ENCODE measurements at regions not wholly inside any gene's neighbourhood (a gene's known extent, or its start where the extent isn't known, plus 50 kb on each side); places are given as distances from the start of the nearest gene placed in this dataset.
A peak's percentile ranks its signal among the peaks of the same experiment; 100 is the strongest.

DNA sequence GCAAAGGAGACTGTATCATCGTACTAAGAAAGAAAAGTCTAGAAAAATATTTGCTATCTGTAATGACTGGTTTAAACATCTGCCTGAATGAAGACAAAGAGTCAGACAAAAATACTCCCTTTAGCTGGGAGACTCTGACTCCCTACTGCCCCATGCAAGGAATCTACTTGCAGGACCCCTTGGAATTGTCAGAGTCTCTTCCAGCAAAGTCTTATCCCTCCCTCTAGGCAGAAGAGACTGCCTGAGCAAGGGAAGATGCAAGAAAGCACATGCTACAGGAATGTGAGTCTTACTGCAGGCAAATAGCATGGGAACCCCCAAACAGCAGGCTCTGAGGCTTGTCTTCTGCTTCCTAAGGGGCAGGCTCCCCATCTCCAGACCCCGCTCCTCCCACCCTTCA, 154.0 kb downstream of the KCNA5 start:
- Mint-ChIP-seq H3K4me3 (no peak overlapping the region), H3K27ac (no peak overlapping the region), H3K9me3 (no peaks in the 10 kb centered on the region), H3K4me1 (no peaks in the 10 kb centered on the region), H3K36me3 (no peaks in the 10 kb centered on the region), H3K27me3 (peaks cover 35% of the 10 kb centered on the region)
- no peak for ATAC-seq

DNA sequence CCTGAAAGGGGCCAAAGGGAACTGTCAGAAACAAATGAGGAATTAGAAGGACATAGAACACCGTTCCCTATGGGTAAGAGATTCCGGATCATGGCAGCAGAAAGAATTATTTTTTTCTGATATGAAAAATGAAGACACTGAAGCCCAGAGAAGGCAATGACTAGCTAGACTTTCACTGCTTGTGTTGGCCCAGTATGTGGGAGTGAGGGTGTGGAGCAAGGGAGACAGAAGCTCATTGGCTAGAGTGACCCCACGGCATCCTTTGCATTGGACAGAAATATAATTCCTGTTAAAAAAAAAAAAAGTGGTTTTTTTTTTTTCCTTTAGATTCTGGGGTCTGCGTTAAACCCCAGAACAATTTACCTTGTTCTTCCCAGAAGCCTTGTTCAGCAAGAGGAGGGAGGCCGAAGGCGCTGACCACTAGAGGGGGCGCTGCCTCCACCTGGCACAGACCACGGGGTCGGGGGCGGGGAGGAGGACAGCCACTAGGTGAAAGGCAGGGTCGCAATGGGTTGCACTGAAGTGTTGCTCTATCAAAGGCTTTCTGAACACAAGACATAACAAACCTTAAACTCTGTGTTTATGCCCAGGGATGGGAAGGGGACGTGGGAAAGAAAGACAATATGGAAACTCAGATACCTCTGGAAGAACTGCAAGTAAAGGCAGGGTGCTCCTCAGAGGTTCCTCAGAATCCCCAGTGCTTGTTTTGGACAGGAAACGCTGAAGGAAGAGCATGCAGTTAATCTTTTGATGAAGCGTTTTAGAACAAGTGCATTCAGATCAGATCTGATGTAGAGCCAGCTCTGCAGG, 156.8 kb downstream of the KCNA5 start:
- no peaks in the 10 kb centered on the region for H3K36me3 Mint-ChIP-seq
- no peaks in the 10 kb centered on the region for H3K4me1 Mint-ChIP-seq
- peaks cover 45% of the 10 kb centered on the region for H3K27me3 Mint-ChIP-seq
- no peak overlapping the region for H3K4me3 Mint-ChIP-seq
- no peak overlapping the region for H3K27ac Mint-ChIP-seq
- ATAC-seq, result peak; percentile 39
- H3K9me3 Mint-ChIP-seq, result no peaks in the 10 kb centered on the region

DNA sequence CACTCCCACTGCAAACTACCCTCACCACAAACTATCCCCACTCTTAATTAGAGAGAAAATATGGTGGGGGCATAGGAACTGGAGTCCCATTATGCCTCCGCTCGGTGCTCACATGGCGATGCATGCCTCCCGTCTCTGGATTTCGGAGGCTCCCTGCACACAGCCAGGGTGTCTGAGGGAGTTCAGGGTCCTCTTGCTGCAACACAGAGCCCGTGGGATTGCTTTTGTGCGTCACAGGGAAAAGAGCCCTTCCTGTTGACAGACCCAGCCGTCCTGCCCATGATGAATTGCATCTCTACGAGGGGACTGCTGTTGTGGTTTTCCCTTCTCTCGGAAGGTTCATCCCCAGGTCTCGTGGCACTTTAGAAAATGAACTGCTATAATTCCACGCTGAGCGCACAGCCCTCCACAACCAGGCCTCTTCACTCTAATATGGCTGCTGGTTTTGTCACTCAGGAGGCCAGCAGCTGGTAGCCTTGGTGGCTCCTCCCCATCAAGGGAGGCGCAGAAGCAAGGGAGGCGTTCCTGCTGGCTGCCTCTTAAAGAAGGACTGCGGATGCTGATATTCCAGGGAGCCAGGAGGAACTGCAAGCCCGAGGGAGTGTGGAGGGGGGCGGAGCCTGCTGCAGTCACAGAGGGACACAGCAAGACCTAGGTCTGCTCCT, 158.0 kb downstream of the KCNA5 start:
- no peak for ATAC-seq
- Mint-ChIP-seq H3K9me3 (no peaks in the 10 kb centered on the region), H3K4me3 (no peak overlapping the region), H3K27me3 (peaks cover 47% of the 10 kb centered on the region), H3K27ac (no peak overlapping the region), H3K36me3 (no peaks in the 10 kb centered on the region), H3K4me1 (no peaks in the 10 kb centered on the region)

DNA sequence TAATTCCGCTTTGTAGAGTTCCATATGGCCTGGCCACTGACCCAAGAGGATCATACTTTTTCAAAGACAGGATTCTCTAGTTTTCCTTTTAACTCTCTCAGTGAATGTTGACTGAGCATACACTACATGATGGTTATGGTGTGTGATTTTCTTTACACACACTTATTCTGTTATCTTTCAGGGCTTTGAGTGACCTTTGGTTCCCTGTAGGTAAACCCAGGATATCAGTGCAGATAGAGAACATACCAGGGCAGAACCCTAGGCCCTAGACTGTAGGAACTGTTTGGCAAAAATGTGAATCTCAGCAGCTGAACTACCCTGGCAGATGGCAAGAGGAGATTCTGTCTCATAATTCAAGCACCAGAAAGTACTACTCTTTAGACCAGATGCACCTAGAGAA, 159.6 kb downstream of the KCNA5 start:
- ATAC-seq, result no peak
- no peaks in the 10 kb centered on the region for H3K36me3 Mint-ChIP-seq
- no peaks in the 10 kb centered on the region for H3K9me3 Mint-ChIP-seq
- no peaks in the 10 kb centered on the region for H3K4me1 Mint-ChIP-seq
- H3K27me3 Mint-ChIP-seq, result peaks cover 44% of the 10 kb centered on the region
- no peak overlapping the region for H3K4me3 Mint-ChIP-seq
- H3K27ac Mint-ChIP-seq, result no peak overlapping the region

DNA sequence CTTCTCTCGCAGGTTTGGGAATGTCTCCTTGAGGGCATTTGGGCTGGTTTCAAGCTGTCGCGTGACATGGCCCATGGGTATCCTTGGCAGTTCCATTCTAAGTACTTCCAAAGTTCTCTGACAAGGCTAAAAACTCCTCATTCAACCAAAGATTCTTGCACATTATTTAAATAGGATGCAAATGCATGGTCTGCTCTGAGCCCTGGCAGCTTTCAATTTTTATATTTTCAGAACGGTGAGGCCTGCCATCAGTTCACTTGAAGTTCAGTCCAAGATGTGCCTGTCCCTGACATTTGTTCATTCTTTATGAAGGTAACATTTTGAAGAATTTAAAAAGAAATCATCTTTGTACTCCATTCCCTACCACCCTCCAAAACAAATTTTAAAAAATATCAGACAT, 160.0 kb downstream of the KCNA5 start:
- H3K36me3 Mint-ChIP-seq, result no peaks in the 10 kb centered on the region
- H3K27ac Mint-ChIP-seq, result no peak overlapping the region
- no peak overlapping the region for H3K4me3 Mint-ChIP-seq
- H3K27me3 Mint-ChIP-seq, result peaks cover 40% of the 10 kb centered on the region
- H3K9me3 Mint-ChIP-seq, result no peaks in the 10 kb centered on the region
- no peaks in the 10 kb centered on the region for H3K4me1 Mint-ChIP-seq
- no peak for ATAC-seq

DNA sequence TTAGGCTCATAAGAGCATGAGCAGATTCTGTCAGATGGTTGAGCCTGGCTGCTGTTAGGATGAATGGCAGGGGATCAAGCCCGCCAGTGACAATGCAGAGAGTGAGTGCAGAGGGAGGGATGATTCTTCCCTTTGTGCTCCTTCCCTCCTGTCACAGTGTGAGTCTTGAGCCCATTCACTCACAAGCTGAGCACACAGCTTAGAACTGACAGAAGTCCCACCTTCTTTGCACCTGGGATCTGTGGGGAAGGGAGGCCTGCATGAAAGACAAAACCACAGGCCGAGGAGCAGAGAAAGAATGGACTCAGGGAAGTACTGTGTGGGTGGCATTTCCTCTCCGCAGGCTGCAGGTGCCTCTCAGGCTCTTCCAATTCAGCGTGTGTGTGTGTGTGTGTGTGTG, 160.6 kb downstream of the KCNA5 start:
- ATAC-seq, result no peak
- Mint-ChIP-seq H3K4me3 (no peak overlapping the region), H3K27ac (no peak overlapping the region), H3K36me3 (no peaks in the 10 kb centered on the region), H3K4me1 (no peaks in the 10 kb centered on the region), H3K27me3 (peaks cover 34% of the 10 kb centered on the region), H3K9me3 (no peaks in the 10 kb centered on the region)

DNA sequence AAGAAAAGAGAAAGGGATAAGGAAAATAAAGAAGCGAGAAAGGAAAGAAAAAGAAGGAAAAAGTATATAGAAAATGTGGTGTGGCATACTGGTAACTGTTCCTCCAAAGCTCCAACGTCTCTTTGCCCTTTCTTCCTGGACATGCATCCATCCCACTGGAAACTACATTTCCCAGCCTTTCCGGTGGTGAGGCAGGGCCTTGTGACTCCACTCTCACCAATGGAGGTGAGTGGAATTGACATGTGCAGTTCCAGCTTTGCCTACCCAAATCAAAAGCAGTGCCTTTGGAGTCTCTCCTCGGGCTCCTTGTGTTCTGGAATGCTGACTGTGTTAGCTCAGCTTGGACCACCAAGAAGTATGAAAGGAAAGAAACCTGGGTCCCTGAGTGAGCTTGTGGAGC, 161.2 kb downstream of the KCNA5 start:
- H3K36me3 Mint-ChIP-seq, result no peaks in the 10 kb centered on the region
- H3K4me3 Mint-ChIP-seq, result no peak overlapping the region
- peaks cover 29% of the 10 kb centered on the region for H3K27me3 Mint-ChIP-seq
- H3K9me3 Mint-ChIP-seq, result no peaks in the 10 kb centered on the region
- no peaks in the 10 kb centered on the region for H3K4me1 Mint-ChIP-seq
- H3K27ac Mint-ChIP-seq, result no peak overlapping the region
- ATAC-seq, result no peak

DNA sequence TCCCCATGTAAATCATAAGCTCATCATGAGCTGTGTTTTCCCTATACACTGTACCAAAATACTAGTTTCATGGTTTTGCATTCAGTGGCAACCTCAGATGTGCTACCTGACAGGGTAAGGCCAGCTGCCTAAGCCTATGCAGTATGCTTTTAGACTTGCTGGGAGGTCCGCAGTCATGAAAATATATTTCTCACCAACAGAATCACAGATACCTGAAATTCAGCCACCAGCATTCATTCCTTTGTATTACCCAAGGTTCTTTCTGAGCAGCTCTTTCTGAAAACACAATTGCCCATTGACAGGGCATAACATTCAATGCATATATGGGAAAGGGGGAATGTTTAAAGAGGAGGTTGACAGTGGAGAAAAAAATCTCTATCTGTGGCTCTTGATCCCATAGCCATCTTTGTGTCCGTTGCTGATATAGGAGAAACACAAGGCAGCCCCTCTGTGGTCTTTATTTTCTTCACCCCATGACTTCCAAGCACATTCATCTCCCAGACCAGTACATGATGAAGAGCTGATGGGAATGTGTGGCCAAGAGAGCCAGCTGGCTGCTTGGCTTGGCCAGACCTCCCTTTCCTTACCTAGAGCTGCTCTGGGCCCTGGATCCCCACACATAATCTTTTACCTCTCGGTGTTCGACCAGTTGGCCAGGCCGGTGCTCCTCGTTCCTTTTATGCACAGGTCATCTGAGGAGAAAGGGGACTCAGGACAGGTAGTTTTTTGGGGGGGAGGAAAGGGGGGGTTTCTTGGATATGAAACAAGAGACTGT, 162.9 kb downstream of the KCNA5 start:
- Mint-ChIP-seq H3K36me3 (no peaks in the 10 kb centered on the region), H3K27me3 (peaks cover 26% of the 10 kb centered on the region), H3K4me3 (no peak overlapping the region), H3K4me1 (no peaks in the 10 kb centered on the region), H3K27ac (no peak overlapping the region), H3K9me3 (no peaks in the 10 kb centered on the region)
- ATAC-seq, result no peak

DNA sequence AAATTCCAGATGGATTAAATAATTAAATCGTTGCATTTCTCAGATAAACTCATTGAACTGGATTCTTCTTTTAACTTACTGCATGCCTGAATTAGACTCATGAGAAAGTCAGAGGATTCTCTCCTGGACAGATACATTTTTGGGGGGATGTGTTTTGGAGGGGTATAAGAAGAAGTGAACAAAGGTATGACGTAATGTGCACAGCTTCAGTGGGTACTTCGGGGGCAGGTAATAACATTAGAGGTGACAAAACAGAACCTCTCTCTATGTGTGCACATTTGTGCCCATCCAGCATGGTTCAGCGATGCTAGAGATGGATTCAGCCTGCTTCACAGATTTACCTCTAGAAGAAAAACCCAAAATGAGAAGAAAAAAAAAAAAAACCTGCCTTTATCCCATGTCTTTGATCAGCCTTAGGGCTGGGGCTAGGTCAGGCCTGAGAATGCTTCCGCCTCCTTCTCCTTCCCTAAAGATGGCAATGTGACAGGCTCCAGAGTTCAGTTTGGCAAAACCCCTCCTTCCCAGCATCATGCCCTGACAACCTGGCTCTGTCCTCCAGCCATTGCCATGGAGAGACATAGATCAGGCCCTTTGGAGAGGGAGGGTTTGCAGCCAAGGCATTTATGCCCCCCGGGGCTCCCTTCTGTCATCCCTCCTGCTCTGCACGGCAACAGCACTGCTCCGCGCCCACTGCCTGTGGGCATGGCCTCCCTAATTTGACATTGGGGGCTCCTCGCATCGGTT, 166.7 kb downstream of the KCNA5 start:
- H3K4me3 Mint-ChIP-seq, result no peak overlapping the region
- no peaks in the 10 kb centered on the region for H3K36me3 Mint-ChIP-seq
- no peaks in the 10 kb centered on the region for H3K9me3 Mint-ChIP-seq
- peaks cover 34% of the 10 kb centered on the region for H3K27me3 Mint-ChIP-seq
- no peak for ATAC-seq
- no peak overlapping the region for H3K27ac Mint-ChIP-seq
- no peaks in the 10 kb centered on the region for H3K4me1 Mint-ChIP-seq

DNA sequence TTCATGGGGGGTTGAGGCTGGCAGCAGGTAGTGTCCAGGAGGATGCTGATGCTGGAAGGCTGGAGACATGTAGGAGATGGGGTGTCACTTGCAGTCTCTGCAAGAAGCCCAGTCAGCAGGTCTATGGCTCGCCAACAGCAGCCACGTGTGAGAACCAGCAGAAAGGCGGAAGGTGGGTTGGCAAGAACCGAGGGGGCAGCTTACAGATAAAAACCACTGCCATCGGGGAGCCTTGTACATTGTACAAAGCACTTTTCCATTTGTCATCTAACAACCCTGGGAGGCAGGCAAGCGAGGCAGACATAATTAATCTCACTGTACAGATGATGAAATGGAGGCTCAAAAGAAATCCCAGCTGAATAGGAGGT, 167.2 kb downstream of the KCNA5 start:
- Mint-ChIP-seq H3K9me3 (no peaks in the 10 kb centered on the region), H3K4me1 (no peaks in the 10 kb centered on the region), H3K27me3 (peaks cover 35% of the 10 kb centered on the region), H3K27ac (no peak overlapping the region), H3K4me3 (no peak overlapping the region), H3K36me3 (no peaks in the 10 kb centered on the region)
- ATAC-seq, result no peak

DNA sequence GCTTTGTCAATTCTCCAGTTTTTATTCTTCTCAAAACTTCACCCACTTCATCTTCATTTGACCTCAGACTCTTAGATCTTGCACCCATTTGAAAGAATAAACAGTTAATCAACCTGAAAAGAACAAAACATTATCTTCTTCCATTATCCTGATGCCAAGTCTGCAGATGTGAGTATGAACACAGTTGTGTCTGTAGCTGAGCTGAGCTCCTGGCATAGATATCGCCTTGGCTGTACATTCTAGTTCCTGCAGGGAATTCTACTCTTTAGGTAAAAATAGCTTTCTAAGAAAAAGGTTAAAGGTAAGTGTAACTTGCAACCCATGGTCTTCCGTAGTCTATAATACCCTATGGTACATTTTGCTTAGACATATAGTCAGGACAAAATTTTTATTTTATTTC, 169.7 kb downstream of the KCNA5 start:
- no peak for ATAC-seq
- H3K27me3 Mint-ChIP-seq, result peaks cover 36% of the 10 kb centered on the region
- H3K27ac Mint-ChIP-seq, result no peak overlapping the region
- H3K4me1 Mint-ChIP-seq, result no peaks in the 10 kb centered on the region
- H3K36me3 Mint-ChIP-seq, result no peaks in the 10 kb centered on the region
- no peaks in the 10 kb centered on the region for H3K9me3 Mint-ChIP-seq
- H3K4me3 Mint-ChIP-seq, result no peak overlapping the region

DNA sequence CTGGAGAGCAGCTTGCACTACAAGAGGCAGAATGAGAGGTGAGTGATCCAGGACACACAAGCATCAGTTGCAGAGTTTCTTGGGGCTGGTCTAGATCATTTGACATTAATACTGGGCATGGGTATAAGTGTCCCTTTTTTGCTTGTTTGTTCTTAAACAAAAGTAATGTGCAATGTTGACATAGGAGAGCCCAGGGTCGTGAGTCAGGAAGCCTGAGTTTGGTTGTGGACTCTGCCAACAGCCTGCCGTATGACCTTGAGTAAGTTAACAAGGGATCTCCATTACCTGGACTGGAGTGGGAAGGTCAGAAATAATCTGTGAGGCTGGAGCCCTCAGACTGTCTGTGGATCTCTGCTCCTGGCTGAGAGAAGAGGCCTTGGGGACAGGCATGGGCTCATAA, 170.3 kb downstream of the KCNA5 start:
- Mint-ChIP-seq H3K27me3 (peaks cover 36% of the 10 kb centered on the region), H3K4me3 (no peak overlapping the region), H3K27ac (no peak overlapping the region), H3K36me3 (no peaks in the 10 kb centered on the region), H3K9me3 (no peaks in the 10 kb centered on the region), H3K4me1 (no peaks in the 10 kb centered on the region)
- no peak for ATAC-seq

DNA sequence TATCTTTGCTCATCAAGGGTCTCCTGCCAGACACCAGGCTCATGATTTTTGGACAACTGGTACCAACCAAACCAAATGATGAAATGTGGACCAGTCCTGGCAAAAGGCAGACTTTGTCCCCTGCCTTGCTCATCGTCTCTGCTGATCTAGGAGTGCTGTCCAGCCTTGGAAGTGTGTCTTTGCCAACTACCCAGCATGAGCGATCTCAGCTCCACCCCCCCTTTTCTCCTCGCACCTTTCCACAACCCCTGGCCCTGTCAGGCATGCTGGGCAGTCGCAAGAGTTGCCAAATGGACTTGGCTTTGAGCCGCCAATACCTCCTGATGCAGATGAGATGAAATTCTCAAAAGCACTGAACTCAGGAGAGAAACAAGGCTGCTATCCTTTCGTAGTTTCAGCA, 174.3 kb downstream of the KCNA5 start:
- H3K9me3 Mint-ChIP-seq, result no peaks in the 10 kb centered on the region
- peaks cover 23% of the 10 kb centered on the region for H3K27me3 Mint-ChIP-seq
- no peaks in the 10 kb centered on the region for H3K36me3 Mint-ChIP-seq
- no peak overlapping the region for H3K4me3 Mint-ChIP-seq
- no peak overlapping the region for H3K27ac Mint-ChIP-seq
- no peak for ATAC-seq
- no peaks in the 10 kb centered on the region for H3K4me1 Mint-ChIP-seq

DNA sequence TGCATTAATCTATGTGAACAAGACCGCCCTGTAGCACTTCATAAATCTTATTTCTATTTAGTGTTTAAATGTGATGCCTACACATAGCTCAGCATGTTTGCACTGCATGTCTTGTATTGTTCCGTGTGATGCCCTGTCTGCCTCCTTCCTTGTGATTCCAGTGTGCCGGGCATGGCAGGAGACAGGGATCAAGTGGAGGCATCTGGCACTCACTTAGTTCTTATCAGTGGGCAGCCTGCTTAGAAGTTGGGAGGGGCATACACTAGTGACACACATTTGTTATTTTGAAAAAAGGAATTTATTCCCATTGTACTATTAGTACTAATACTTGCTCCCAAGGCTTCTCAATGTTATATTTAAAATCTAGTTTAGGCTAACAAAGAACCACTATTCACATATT, 176.4 kb downstream of the KCNA5 start:
- Mint-ChIP-seq H3K36me3 (no peaks in the 10 kb centered on the region), H3K4me1 (no peaks in the 10 kb centered on the region), H3K27ac (no peak overlapping the region), H3K27me3 (peaks cover 9% of the 10 kb centered on the region), H3K9me3 (no peaks in the 10 kb centered on the region), H3K4me3 (no peak overlapping the region)
- ATAC-seq, result no peak

DNA sequence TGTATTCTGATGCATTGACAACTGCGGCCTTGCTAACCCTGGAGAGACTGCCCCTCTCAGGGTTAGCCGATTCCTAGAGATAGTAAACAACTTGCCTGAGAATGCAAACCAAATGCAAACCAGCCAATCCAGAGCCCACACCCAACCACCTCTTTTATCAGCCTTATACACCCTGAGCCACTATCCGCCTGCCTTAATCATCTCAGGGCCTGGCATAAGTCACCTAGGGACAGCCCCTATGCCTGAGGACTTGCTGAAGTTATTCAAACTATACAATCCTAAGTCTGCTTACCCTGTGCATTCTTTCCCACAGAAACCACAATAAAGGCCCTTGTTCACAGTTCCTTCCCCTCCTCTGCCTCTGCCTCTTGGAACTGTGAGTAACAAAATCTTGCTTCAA, 177.2 kb downstream of the KCNA5 start:
- H3K4me1 Mint-ChIP-seq, result no peaks in the 10 kb centered on the region
- H3K27me3 Mint-ChIP-seq, result peaks cover 1% of the 10 kb centered on the region
- H3K4me3 Mint-ChIP-seq, result no peak overlapping the region
- H3K27ac Mint-ChIP-seq, result no peak overlapping the region
- no peaks in the 10 kb centered on the region for H3K9me3 Mint-ChIP-seq
- no peaks in the 10 kb centered on the region for H3K36me3 Mint-ChIP-seq
- no peak for ATAC-seq

Measured in stimulated activated memory B cell treated with anti-CD40 and anti-IgM and Interleukin-4, amounts not matched to agents 10 μg/mL and 1 μg/mL and 100 μg/mL, for 72 hours (primary cell).